T-cell (primary cell): ENCODE measurements at regions not wholly inside any gene's neighbourhood (a gene's known extent, or its start where the extent isn't known, plus 50 kb on each side); places are given as distances from the start of the nearest gene placed in this dataset.
A peak's percentile ranks its signal among the peaks of the same experiment; 100 is the strongest.

ENCODE experiments used
- ATAC-seq, 4 experiments: fragments of 200-7000 bp in 3 of 4; fragments of 150-1000 bp in 1 of 4; cut with Tn5 transposase; replicated peaks in 1 of 4; 1 replicate in 3 of 4; 2 replicates in 1 of 4; pipeline ENCODE4 v1.10.0; 2021; ENCODE audit warnings: moderate library complexity in 3 of 4, mild to moderate bottlenecking in 2 of 4, moderate number of reproducible peaks in 1 of 4
- CTCF ChIA-PET, 2 donors: fragments of 300-600 bp; sonication (Branson Sonifier 250); formaldehyde crosslinking; loops; one replicate each; lab custom pipeline; 2022; ENCODE audit warnings: antibody characterized with exemption in 2 of 2; lab: Charles Lee
- POLR2A ChIA-PET, 2 donors: fragments of 300-600 bp; sonication (Branson Sonifier 250); formaldehyde crosslinking; loops; one replicate each; lab custom pipeline; 2022; ENCODE audit warnings: antibody characterized with exemption in 2 of 2; lab: Charles Lee
- DNase-seq, 35 experiments: peaks; one replicate each; pipeline versions ENCODE4 v3.0.0 to v3.0.0-alpha.2; 2013 to 2023
- H3K27ac ChIP-seq: one replicate; pipeline ENCODE4 v1.5.1; 2013; ENCODE audit warnings: low read length
- H3K27me3 ChIP-seq, 2 experiments: replicated peaks in 1 of 2; 1 replicate in 1 of 2; 2 replicates in 1 of 2; pipeline versions ENCODE4 v1.6.1 to v1.7.0; 2013; ENCODE audit warnings: low read length in 1 of 2, mixed read lengths in 1 of 2; ENCODE audit not compliant: control insufficient read depth in 2 of 2, insufficient read depth in 2 of 2; ENCODE audit errors: extremely low read depth in 1 of 2
- H3K36me3 ChIP-seq, 2 donors: 1 replicate in 1 of 2; 2 replicates in 1 of 2; pipeline versions ENCODE4 v1.6.1 to v1.7.0; 2013; ENCODE audit warnings: low read length in 1 of 2; ENCODE audit not compliant: control insufficient read depth in 2 of 2, insufficient read depth in 1 of 2; ENCODE audit errors: extremely low read depth in 1 of 2
- H3K4me1 ChIP-seq, 2 experiments: 1 replicate in 1 of 2; 2 replicates in 1 of 2; pipeline versions ENCODE4 v1.6.1 to v1.7.0; 2013; ENCODE audit warnings: low read length in 2 of 2, mixed read lengths in 1 of 2; ENCODE audit not compliant: insufficient read depth in 2 of 2, control insufficient read depth in 1 of 2; ENCODE audit errors: extremely low read depth in 1 of 2
- H3K4me3 ChIP-seq, 2 donors: 1 replicate in 1 of 2; 2 replicates in 1 of 2; pipeline versions ENCODE4 v1.5.1 to v1.7.0; 2013; ENCODE audit warnings: mild to moderate bottlenecking in 2 of 2, low read length in 1 of 2, moderate library complexity in 1 of 2; ENCODE audit not compliant: control insufficient read depth in 1 of 2; ENCODE audit errors: extremely low read depth in 1 of 2
- H3K9me3 ChIP-seq: 2 replicates; pipeline ENCODE4 v1.7.0; 2013
- H3K27ac Mint-ChIP-seq, 2 donors: one replicate each; pipeline ENCODE4 v1.8.0; 2020 to 2021; ENCODE audit warnings: mild to moderate bottlenecking in 2 of 2, mixed read lengths in 2 of 2
- H3K27me3 Mint-ChIP-seq, 2 donors: one replicate each; pipeline ENCODE4 v1.8.0; 2021 to 2022; ENCODE audit warnings: mixed read lengths in 2 of 2
- H3K36me3 Mint-ChIP-seq: one replicate; pipeline ENCODE4 v1.8.0; 2021; ENCODE audit warnings: mixed read lengths
- H3K4me1 Mint-ChIP-seq, 3 donors: one replicate each; pipeline ENCODE4 v1.8.0; 2020 to 2022; ENCODE audit warnings: mixed read lengths in 3 of 3, mild to moderate bottlenecking in 1 of 3
- H3K4me3 Mint-ChIP-seq, 3 donors: one replicate each; pipeline ENCODE4 v1.8.0; 2020 to 2022; ENCODE audit warnings: mild to moderate bottlenecking in 3 of 3, mixed read lengths in 3 of 3, moderate library complexity in 3 of 3
- H3K9me3 Mint-ChIP-seq, 3 donors: one replicate each; pipeline ENCODE4 v1.8.0; 2020 to 2022; ENCODE audit warnings: mixed read lengths in 3 of 3
- WGBS: methylation state at CpG from one replicate; pipeline ENCODE4 v1.1.5; 2013; ENCODE audit warnings: missing lambda C conversion rate; ENCODE audit not compliant: insufficient coverage; 5-methylcytosine and 5-hydroxymethylcytosine counted together

DNA sequence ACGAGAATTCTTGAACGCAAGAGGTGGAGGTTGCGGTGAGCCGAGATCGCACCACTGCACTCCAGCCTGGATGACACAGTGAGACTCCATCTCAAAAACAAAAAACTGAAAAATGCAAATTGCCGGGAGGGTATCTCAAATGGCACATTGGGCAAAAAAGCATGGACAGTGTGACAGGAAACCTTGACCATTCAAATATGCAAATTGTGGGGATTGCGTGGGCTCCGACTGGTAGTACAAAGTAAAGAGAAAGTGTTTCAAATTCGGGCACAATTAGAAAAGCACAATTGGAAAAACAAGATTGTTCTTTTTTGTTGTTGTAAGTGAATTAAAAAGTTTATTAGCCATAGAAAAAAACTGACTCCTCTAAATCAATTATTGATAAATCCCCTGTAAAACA is 56.7 kb upstream of the NUP160 start:
- Histone ChIP-seq H3K27ac (no peak overlapping the region), H3K36me3 (no peaks in the 10 kb centered on the region), H3K27me3 (no peaks in the 10 kb centered on the region), H3K4me3 (no peak overlapping the region), H3K9me3 (no peaks in the 10 kb centered on the region), H3K4me1 (peaks cover 0 to 3% of the 10 kb centered on the region in 2 experiments)
- no peak overlapping the region for H3K27ac Mint-ChIP-seq
- H3K36me3 Mint-ChIP-seq = no peaks in the 10 kb centered on the region
- ChIA-PET CTCF (no interaction called here), POLR2A (no interaction called here)
- H3K27me3 Mint-ChIP-seq = no peaks in the 10 kb centered on the region
- peaks cover 11 to 22% (median 18%) of the 10 kb centered on the region in 3 donors for H3K4me1 Mint-ChIP-seq
- DNase-seq (no peak), ATAC-seq (no peak)
- H3K4me3 Mint-ChIP-seq = no peak overlapping the region
- no peaks in the 10 kb centered on the region for H3K9me3 Mint-ChIP-seq
- 98% methylated on average over 5 of the region's 9 CpGs for WGBS

DNA sequence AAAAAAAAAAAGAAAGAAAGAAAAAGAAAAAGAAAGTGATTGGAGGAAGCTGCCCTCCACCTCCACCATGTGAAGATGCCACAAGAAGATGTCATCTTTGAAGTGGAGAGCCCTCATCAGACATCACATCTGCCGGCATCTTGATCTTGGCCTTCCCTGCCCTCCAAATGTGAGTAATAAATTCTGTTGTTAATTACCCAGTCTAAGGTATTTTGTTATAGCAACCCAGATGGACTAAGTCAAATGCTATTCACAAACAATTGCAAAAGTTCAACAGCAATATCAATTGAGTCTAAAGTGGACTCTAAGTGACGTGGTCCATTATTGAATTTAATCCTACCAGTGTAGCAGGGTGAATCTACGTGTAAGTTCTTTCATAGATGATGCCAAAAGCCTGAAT is 55.9 kb upstream of the NUP160 start:
- Histone ChIP-seq H3K4me1 (peaks cover 0 to 7% of the 10 kb centered on the region in 2 experiments), H3K27me3 (no peaks in the 10 kb centered on the region), H3K9me3 (no peaks in the 10 kb centered on the region), H3K27ac (no peak overlapping the region), H3K36me3 (no peaks in the 10 kb centered on the region), H3K4me3 (no peak overlapping the region)
- no peaks in the 10 kb centered on the region for H3K36me3 Mint-ChIP-seq
- H3K27me3 Mint-ChIP-seq = no peaks in the 10 kb centered on the region
- no CpG with 5 or more reads among the region's 3 CpGs for WGBS
- no peak overlapping the region for H3K4me3 Mint-ChIP-seq
- DNase-seq (no peak), ATAC-seq (no peak)
- ChIA-PET POLR2A (interaction anchor here in 1 of 2 donors (0.6 kb wide), 1 partner anchor 151 kb away, joined by 3 read pairs; no protein-coding TSS in a partner anchor), CTCF (interaction anchor here in 1 of 2 donors (0.6 kb wide), 1 partner anchor 393 kb away, joined by 3 read pairs; no protein-coding TSS in a partner anchor)
- H3K4me1 Mint-ChIP-seq = peaks cover 15 to 29% (median 23%) of the 10 kb centered on the region in 3 donors
- H3K9me3 Mint-ChIP-seq = no peaks in the 10 kb centered on the region
- no peak overlapping the region for H3K27ac Mint-ChIP-seq

DNA sequence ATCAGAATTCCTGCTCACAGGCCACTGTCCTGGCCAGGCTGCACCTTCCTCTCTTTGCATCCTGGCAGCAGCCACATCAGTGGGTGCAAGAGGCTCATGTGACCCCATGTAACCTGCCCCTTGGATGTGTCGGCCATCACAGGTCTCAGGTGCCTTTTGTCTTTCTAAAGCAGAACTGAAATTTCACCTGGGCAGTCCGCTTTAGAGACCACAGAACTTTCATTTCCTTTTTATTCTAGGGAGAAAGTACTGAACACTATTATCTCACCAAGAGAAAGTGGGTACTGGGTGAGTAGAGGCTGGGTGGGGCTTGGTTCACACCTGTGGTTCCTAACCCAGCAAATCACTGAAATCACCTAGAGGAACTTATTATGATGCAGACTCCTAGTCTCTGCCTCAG is 51.7 kb upstream of the NUP160 start:
- H3K27me3 Mint-ChIP-seq = no peaks in the 10 kb centered on the region
- Histone ChIP-seq H3K27me3 (no peaks in the 10 kb centered on the region), H3K4me1 (peaks cover 0 to 7% of the 10 kb centered on the region in 2 experiments), H3K9me3 (no peaks in the 10 kb centered on the region), H3K4me3 (no peak overlapping the region), H3K27ac (no peak overlapping the region), H3K36me3 (no peaks in the 10 kb centered on the region)
- H3K36me3 Mint-ChIP-seq = no peaks in the 10 kb centered on the region
- ATAC-seq (peak; percentile 31 to 58 (median 40)), DNase-seq (peak in 1 of 35 experiments; percentile 4)
- no peak overlapping the region for H3K4me3 Mint-ChIP-seq
- no CpG with 5 or more reads among the region's 2 CpGs for WGBS
- CTCF ChIA-PET = interaction anchor here in 1 of 2 donors (0.6 kb wide), 1 partner anchor 10 kb away, joined by 4 read pairs; no protein-coding TSS in a partner anchor
- H3K27ac Mint-ChIP-seq = no peak overlapping the region
- H3K4me1 Mint-ChIP-seq = peaks cover 9 to 14% (median 11%) of the 10 kb centered on the region in 3 donors
- no peaks in the 10 kb centered on the region for H3K9me3 Mint-ChIP-seq
- POLR2A ChIA-PET = no interaction called here
